GM10248 (cell line): ENCODE measurements at regions not wholly inside any gene's neighbourhood (a gene's known extent, or its start where the extent isn't known, plus 50 kb on each side); places are given as distances from the start of the nearest gene placed in this dataset.

Experiments used
- CTCF ChIA-PET: fragments of 300-600 bp; sonication (Branson Sonifier 250); formaldehyde crosslinking; extraction: SDS; loops from one replicate; lab custom pipeline; 2021; ENCODE audit warnings: antibody characterized with exemption; lab: Yijun Ruan, JAX
- POLR2A ChIA-PET: fragments of 350-650 bp; sonication (Branson Sonifier 250); formaldehyde crosslinking; extraction: SDS; loops from one replicate; lab custom pipeline; 2020; ENCODE audit warnings: antibody characterized with exemption; lab: Yijun Ruan, JAX
- DNase-seq: peaks from one replicate; pipeline ENCODE4 v3.0.0; 2012; ENCODE audit errors: extremely low spot score
- TF ChIP-seq, protein P1 (sequence below): IDR thresholded peaks from 2 replicates; pipeline ENCODE4 v1.5.1; 2012; ENCODE audit warnings: mild to moderate bottlenecking, low read depth; ENCODE audit errors: extremely low read depth, missing control alignments, control extremely low read depth

DNA sequence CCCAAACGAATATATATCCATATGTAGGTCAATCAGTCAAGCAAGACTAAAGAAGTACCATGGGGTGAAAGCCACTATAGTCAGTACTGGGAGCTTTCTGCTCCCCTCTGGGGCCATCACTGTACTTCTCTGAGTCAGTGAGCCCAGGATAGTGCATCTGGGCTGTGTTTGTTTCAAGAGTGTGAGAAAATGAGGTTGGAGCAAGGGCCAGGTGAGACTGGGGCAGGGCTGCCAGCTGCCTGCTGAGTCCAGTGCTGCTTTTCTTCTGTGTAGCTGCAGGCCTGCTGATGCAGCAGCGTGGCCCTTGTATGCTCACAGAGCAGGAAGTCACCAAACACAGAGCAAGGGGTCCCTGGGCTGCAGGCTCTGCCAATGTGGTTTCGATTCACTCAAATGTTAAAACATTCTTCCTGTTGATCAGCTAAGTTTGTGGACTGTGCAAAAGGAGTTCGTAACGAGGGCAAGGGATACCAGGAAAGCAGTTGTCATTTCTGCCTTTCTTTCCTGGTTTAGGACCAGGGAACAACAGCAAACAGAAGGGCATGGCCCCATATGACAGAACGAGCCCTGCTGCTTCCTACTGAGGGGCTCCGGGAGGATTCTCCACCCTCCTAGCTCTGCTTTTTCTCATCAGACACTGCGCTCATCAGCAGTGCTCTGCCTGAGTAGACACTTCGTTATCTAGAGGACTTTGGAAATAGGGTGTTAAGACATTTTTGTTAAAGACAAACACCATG is 65.4 kb upstream of the TNS3 start:
- DNase-seq = no peak
- ChIA-PET POLR2A (no interaction called here), CTCF (interaction anchor here (1.1 kb wide), 1 partner anchor 9 kb away, joined by 5 read pairs; no protein-coding TSS in a partner anchor)
- TF ChIP-seq, protein P1, sequence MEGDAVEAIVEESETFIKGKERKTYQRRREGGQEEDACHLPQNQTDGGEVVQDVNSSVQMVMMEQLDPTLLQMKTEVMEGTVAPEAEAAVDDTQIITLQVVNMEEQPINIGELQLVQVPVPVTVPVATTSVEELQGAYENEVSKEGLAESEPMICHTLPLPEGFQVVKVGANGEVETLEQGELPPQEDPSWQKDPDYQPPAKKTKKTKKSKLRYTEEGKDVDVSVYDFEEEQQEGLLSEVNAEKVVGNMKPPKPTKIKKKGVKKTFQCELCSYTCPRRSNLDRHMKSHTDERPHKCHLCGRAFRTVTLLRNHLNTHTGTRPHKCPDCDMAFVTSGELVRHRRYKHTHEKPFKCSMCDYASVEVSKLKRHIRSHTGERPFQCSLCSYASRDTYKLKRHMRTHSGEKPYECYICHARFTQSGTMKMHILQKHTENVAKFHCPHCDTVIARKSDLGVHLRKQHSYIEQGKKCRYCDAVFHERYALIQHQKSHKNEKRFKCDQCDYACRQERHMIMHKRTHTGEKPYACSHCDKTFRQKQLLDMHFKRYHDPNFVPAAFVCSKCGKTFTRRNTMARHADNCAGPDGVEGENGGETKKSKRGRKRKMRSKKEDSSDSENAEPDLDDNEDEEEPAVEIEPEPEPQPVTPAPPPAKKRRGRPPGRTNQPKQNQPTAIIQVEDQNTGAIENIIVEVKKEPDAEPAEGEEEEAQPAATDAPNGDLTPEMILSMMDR = no peak

DNA sequence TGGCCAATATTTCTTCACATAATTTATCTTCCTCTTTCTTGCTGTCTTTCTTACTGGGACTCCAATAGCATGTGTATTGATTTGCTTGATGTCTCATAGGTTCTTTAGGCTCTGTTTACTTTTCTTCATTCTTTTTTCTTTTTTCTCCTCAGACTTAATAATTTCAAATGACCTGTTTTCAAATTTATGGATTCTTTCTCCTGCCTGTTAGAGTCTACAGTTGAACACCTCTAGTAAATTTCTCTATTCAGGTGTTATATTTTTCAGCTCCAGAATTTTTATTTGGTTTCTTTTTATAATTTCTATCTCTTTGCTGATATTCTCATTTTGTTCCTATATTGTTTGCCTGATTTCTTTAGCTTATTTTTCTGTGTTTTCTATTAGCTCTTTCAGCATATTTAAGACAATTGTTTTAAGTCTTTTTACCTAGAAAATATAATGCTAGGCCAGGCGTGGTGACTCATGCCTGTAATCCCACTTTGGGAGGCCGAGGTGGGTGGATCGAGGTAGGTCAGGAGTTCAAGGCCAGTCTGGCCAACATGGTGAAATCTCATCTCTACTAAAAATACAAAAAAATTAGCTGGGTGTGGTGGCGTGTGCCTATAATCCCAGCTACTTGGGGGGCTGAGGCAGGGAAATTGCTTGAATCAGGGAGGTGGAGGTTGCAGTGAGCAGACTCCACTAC is 61.9 kb upstream of the TNS3 start:
- POLR2A ChIA-PET = no interaction called here
- CTCF ChIA-PET = no interaction called here
- TF ChIP-seq, protein P1 = no peak
- DNase-seq = no peak

DNA sequence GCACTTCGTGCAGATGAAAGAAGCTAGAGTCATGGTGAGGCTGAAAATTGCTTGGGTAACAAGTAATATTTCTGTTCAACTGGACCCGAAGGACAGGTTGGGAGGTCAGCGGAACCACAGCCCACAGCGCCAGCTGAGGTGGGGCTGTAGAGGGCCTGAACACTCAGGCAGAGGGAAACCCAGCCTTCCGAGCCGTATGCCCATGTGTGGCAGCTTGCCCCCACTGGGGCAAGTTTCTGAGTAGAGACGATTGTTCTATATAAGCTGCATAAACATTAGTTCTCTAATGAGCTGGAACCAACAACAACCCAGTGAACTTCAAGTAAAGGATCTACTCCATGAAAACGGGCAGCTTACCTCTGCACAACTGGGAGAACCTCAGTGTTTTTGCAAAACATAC is 58.4 kb upstream of the TNS3 start:
- TF ChIP-seq, protein P1 = no peak
- POLR2A ChIA-PET = no interaction called here
- no peak for DNase-seq
- CTCF ChIA-PET = interaction anchor here (0.8 kb wide), 1 partner anchor 12 kb away, joined by 3 read pairs; no protein-coding TSS in a partner anchor

DNA sequence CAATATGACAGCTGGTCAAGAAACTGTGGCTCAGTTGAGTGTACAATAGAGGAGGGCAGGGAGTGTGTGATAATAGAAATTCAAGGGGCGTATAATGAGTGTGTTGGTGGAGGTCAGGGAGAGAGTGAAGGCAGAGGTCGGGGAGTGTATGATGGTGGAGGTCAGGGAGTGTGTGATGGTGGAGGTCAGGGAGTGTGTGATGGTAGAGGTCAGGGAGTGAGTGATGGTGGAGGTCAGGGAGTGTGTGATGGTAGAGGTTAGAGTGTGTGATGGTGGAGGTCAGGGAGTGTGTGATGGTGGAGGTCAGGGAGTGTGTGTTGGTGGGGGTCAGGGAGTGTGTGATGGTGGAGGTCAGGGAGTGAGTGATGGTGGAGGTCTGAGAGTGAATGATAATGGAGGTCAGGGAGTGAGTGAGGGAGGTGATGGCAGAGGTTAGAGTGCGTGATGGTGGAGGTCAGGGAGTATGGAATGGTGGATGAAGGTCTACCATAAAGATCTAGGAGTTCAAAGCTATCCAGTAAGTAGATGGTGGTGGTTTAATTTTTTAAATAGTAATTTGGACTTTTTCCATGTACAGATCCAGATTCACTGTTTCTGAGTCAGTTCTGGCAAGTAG is 57.7 kb upstream of the TNS3 start:
- DNase-seq = no peak
- TF ChIP-seq, protein P1 = no peak
- ChIA-PET CTCF (interaction anchor here (0.8 to 1.2 kb wide), 2 partner anchors 13 to 14 kb away, joined by 3 to 4 read pairs; no protein-coding TSS in a partner anchor), POLR2A (no interaction called here)

DNA sequence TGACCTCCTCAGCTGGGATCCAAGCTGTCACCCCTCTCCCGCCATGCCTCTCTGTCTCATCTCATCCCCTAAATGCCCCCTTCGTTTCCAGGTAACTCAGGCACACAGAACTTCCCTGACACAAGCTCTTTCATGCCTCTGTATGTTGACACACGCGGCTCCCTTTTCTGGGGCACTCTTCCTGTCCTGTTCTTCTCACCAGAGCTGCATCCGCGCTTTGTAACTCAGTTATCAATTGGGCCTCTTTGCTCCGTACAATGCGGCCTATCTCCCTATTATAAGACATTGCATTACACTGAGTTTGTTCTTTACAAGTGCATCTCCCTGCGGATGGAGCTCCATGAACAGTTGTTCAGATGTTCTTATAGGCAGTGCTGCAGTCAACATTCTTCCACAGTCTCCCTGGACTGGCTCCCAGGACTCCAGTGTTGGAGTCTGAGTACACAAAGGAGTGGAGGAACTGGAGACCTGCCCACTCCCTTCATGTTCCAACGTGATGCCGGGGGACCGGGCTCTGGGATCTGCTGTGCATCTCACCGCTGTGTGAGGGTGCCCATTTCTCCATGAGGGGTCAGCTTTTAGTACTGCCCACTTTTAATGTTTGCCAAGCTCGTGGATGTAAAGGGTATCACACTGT is 56.9 kb upstream of the TNS3 start:
- CTCF ChIA-PET = interaction anchor here (1.2 to 1.5 kb wide), 2 partner anchors 9 to 13 kb away, joined by 4 to 5 read pairs; no protein-coding TSS in a partner anchor
- DNase-seq = no peak
- TF ChIP-seq, protein P1 = no peak
- POLR2A ChIA-PET = no interaction called here
